AG09319 (cell line): ENCODE measurements at regions not wholly inside any gene's neighbourhood (a gene's known extent, or its start where the extent isn't known, plus 50 kb on each side); places are given as distances from the start of the nearest gene placed in this dataset.

Source experiments
- DNase-seq: peaks from one replicate; pipeline ENCODE4 v3.0.0-alpha.2; 2010; ENCODE audit warnings: low read depth; ENCODE audit errors: extremely low read depth
- CTCF ChIP-seq: IDR thresholded peaks from 2 replicates; pipeline ENCODE4 v1.5.1; 2011; ENCODE audit warnings: low read depth, mild to moderate bottlenecking, inconsistent platforms, low read length, moderate library complexity

- no peak for DNase-seq
- TF ChIP-seq CTCF = no peak
Observed at GRCh38 chr11:116231543-116231942, 541.2 kb downstream of the BUD13 start.

GRCh38 chr11:116230438-116230837 is 542.3 kb downstream of the BUD13 start:
- TF ChIP-seq CTCF = no peak
- DNase-seq = no peak

GRCh38 chr11:116229236-116229970 is 543.4 kb downstream of the BUD13 start:
- no peak for TF ChIP-seq CTCF
- no peak for DNase-seq

GRCh38 chr11:116226731-116227130 is 546.1 kb downstream of the BUD13 start:
- no peak for TF ChIP-seq CTCF
- no peak for DNase-seq

GRCh38 chr11:116225784-116226585 is 546.8 kb downstream of the BUD13 start:
- no peak for DNase-seq
- no peak for TF ChIP-seq CTCF

GRCh38 chr11:116225236-116225635 is 547.6 kb downstream of the BUD13 start:
- no peak for DNase-seq
- TF ChIP-seq CTCF = no peak

GRCh38 chr11:116224889-116225200 is 547.9 kb downstream of the BUD13 start:
- TF ChIP-seq CTCF = no peak
- no peak for DNase-seq
